ENCODE measurements at regions not wholly inside any gene's neighbourhood (a gene's known extent, or its start where the extent isn't known, plus 50 kb on each side); places are given as distances from the start of the nearest gene placed in this dataset.
"Not testable (repeated sequence)": the region's sequence is repeated elsewhere in the genome, so short reads cannot be mapped to it uniquely, and the experiment has no call there.

DNA sequence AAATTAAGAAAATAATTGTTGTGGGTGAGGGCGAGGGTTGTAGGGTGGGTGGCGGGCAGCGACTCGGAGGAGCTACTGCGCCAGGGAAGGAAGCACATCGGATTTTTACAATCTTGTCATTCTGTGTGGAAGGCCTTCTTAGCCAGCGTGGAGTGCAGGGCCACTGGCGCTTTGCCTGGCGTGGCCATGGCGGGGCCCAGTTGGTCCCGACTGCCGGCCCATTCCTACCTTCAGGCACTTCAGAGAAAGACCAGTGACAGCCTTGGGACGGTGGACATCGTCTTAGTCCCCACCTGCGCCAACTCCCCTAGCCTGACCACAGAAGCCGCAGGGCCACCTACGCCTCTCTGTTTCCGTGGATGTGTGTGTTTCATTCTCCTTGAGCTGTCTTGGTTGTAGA lies 136.9 kb upstream of the NEGR1 start:
- no peak for DNase-seq (ENCODE audit: low spot score)

- no peak for DNase-seq (ENCODE audit: low spot score)
Observed at GRCh38 chr1:72412286-72412685, 129.9 kb upstream of the NEGR1 start.

DNA sequence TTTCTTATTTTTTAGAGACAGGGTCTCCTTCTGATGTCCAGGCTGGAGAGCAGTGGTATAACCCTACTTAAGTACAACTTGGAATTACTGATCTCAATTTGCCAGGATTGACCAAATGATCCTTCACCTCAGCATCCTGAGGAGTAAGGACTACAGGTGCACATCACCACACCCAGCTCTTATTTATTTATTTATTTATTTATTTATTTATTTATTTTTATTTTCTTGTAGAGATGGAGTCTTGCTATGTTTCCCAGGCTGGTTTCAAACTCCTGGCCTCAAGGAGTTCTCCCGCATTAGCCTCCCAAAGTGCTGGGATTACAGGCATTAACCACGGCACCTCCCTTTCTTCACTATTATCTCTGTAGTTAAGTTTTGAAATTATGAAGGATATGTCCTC lies 117.5 kb upstream of the NEGR1 start:
- DNase-seq (ENCODE audit: low spot score) = no peak

- DNase-seq (ENCODE audit: low spot score) = no peak
Observed at GRCh38 chr1:72397786-72398185, 115.4 kb upstream of the NEGR1 start.

DNA sequence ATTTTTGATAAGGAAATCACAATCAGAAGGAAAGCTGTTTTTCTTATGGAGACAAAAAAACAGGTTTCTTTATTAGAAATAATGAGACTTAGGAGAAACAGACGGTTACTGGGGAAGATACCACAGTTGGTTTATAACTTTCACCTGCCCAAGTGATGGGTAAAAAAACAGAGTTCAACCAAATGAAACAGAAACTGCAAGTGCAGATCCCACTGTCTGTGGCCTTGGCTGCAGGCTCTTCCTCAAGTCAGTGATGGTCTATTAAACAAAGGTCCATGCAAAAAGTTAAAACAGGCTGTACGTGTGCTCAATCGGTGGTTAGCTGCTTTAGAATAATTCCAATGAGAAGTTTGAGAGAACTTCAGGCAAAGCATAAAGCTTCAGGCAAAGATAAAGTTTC lies 112.1 kb upstream of the NEGR1 start:
- no peak for DNase-seq (ENCODE audit: low spot score)

GRCh38 chr1:72379072-72379471 lies 96.7 kb upstream of the NEGR1 start:
- no peak for DNase-seq (ENCODE audit: low spot score)

- no peak for DNase-seq (ENCODE audit: low spot score)
Observed at GRCh38 chr1:72375226-72375625, 92.9 kb upstream of the NEGR1 start.

DNA sequence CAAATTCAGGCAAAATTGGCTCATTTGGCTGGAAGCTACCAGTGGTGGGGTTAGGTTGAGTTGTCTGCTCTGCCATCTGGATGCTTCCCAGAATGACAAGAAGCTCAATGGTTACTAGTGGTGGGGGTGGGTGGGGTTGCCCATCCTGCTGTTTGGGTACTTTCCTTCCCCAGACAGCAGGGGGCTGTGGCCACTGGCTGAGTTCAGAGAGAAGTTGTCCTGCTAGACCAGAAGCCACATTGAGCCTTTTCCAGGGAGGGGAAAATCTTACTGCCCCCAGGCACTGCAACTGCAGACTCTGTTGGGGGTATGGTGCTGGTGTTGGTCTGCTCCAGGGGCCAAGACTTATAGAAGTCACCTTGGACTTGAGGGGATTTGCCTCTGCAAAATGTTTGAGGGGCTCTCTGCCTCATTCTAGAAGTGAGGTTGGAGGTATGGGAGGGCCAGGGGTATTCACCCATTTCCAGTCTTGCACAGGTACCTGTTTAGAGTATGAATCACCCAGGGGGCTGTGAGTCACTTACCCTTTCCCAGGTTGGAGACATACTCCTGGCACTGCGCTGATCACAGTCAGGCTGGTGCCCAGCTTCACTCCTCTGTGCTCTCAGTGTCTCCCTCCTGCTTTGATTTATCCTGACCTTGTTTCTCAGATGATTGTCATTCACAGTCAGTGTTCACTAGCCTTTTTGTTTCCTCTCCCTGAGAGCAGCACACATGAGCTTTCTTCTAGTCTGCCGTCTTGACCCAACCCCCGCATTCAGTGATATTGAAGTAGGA lies 89.1 kb upstream of the NEGR1 start:
- DNase-seq (ENCODE audit: low spot score) = no peak

DNA sequence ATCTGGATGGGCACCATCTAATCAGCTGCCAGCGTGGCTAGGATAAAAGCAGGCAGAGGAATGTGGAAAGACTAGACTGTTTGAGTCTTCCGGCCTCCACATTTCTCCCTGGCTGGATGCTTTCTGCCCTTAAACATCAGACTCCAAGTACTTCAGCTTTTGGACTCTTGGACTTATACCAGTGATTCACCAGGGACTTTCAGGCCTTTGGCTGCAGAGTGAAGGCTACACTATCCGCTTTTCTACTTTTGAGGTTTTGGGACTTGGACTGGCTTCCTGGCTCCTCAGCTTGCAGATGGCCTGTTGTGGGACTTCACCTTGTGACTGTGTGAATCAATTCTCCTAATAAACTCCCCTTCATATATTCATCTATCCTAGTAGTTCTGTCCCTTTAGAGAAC lies 88.5 kb upstream of the NEGR1 start:
- not testable (repeated sequence) for DNase-seq (ENCODE audit: low spot score)

DNA sequence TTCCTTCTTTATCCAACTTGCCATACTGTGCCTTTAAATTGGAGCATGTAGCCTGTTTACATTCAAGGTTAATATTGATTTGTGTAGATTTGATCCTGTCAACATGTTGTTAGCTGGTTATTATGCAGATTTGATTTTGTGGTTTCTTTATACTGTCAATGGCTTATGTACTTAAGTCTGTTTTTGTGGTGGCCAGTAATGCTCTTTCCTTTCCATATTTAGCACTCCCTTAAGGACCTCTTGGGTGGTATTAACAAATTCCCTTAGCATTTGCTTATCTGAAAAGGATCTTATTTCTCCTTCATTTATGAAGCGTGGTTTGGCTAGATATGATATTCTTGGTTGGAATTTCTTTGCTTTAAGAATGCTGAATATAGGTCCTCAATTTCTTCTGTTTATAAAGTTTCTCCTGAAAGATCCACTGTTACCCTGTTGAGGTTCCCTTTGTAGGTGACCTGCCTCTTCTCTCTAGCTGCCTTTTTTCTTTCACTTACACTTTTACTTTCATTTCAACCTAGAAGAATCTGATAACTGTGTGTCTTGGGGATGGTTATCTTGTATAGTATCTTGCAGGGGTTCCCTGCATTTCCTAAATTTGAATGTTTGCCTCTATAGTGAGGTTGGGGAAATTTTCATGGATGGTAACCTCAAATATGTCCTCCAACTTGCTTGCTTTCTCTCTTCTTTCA lies 86.9 kb upstream of the NEGR1 start:
- DNase-seq (ENCODE audit: low spot score) = no peak

DNA sequence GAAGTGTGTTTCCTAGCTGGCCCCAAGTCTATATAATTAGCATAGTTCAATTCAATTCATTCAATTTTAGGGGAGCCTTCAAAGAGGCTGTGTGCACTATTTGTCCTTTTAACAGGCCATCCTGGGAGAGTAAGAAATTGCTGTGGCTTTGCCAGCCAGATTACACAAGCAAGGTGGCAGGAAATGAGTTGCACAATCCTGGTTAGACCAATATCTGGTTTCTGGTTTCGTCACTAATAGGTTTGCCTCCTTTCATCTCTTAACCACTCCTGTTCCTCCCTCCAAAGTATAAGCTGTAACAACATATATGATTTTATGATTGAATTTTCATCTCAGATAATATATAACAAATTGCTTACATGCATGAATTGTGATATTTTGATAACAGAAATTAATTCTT lies 84.1 kb upstream of the NEGR1 start:
- DNase-seq (ENCODE audit: low spot score) = no peak

DNA sequence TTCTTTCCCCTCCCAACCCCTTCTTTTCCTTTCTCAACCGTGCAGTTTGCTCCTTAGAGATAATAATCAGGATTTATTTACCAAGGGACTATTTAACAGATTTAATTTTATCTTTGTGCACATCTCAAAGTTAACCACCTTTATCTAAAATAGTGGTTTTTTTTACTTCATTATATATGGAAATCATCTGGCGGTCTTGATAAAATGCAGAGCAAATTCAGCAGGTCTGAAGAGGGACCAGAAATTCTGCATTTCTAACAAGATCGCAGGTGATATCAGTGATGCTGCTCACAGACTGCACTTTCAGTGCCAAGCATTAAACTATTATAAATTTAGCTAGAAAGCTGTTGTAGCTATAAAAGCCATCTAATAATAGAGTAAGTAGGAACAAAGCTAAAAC lies 83.4 kb upstream of the NEGR1 start:
- no peak for DNase-seq (ENCODE audit: low spot score)

DNA sequence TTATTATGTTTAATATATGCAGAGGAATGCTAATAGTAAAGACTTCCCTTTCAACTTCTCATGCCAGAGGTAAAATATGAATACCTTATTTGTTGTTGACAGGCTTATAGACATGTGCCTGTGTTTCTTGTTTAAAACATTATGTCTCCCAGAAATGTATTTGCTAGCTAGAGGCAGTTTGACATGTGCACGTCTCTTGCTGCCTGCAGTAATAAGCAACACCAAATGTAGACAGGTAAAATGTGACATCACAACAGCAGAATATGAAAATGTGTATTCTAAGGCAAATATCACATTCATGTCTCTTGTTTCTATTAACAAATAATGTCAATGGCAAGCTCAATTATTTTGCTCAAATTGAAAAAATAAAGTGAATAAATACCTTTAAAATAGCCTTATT lies 80.2 kb upstream of the NEGR1 start:
- DNase-seq (ENCODE audit: low spot score) = no peak

GRCh38 chr1:72357411-72357810 lies 75.1 kb upstream of the NEGR1 start:
- no peak for DNase-seq (ENCODE audit: low spot score)

DNA sequence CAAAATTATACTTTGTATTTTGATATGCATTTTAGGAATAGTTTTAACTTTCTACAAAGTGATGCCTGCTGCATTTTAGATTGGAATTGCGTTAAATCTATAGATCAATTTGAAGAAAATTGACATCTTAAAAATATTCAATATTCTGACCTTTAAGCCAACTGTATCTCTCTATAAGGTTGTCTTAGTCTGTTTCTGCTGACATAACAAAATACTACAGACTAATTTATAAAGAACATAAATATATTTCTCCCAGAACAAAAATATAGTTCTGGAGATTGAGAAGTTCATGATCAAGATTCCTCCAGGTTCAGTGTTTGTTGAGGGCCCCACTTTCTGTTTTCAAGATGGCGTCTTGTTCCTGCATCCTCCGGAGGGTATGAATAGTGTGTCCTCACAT lies 73.6 kb upstream of the NEGR1 start:
- DNase-seq (ENCODE audit: low spot score) = no peak

DNA sequence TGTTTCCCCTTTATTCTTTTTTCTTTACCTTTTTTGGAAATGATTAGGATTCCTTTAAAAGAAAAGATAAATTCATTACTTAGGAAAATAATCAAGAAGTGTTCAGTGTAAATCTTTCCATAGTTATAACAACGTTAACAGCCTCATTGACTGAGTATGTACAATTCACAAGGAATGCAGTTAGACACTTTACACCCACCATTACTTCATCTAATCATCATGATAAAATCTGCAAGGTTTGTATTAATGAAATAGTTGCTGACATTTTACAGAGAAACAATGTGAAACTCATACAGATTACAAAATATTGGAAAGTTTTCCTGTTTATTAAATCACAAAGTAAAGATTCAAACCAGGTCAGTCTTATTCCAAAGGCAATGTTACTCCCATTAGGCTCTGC lies 59.3 kb upstream of the NEGR1 start:
- DNase-seq (ENCODE audit: low spot score) = no peak

DNA sequence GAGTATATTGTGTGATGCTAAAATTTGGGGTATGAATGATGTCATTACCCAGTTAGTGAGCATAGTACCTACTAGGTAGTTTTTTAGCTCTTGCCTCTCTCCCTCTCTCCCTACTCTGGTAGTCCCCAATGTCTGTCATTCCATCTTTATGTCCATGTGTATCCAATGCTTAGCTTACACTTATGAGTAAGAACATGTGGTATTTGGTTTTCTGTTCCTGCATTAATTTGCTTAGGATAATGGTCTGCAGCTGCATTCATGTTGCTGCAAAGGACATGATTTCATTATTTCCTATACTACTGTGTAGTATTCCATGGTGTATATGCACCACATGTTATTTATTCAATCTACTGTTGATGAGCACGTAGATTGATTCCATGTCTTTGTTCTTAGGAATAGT lies 54.4 kb upstream of the NEGR1 start:
- no peak for DNase-seq (ENCODE audit: low spot score)
